H1 (cell line): ENCODE measurements at regions not wholly inside any gene's neighbourhood (a gene's known extent, or its start where the extent isn't known, plus 50 kb on each side); places are given as distances from the start of the nearest gene placed in this dataset.

Source experiments
- CTCF ChIA-PET: fragments of 300-600 bp; sonication (Branson Sonifier 250); formaldehyde crosslinking; loops from one replicate; lab custom pipeline; 2021; ENCODE audit not compliant: partially characterized antibody; lab: Charles Lee
- POLR2A ChIA-PET: fragments of 300-600 bp; sonication (Branson Sonifier 250); formaldehyde crosslinking; loops from one replicate; lab custom pipeline; 2021; ENCODE audit warnings: inconsistent platforms; ENCODE audit not compliant: partially characterized antibody; lab: Charles Lee
- DNase-seq, 2 experiments: peaks; one replicate each; pipeline versions ENCODE4 v3.0.0 to v3.0.0-alpha.2; 2010 to 2022; ENCODE audit warnings: low spot score in 2 of 2, low read depth in 1 of 2, mixed read lengths in 1 of 2
- FAIRE-seq: peaks from 2 replicates; lab custom pipeline; 2011; peaks lifted over from hg19 to GRCh38; lab: Jason Lieb, UNC
- H2AFZ ChIP-seq: 2 replicates; pipeline ENCODE4 v1.8.1; 2012; ENCODE audit warnings: low read length, inconsistent platforms
- H2AK5ac ChIP-seq: 2 replicates; pipeline ENCODE4 v1.6.1; 2013; ENCODE audit warnings: low read depth, low read length
- H2BK120ac ChIP-seq: replicated peaks from 2 replicates; pipeline ENCODE3; 2013; ENCODE audit warnings: low read depth, low read length, inconsistent platforms
- H2BK12ac ChIP-seq: 2 replicates; pipeline ENCODE4 v1.6.1; 2013; ENCODE audit warnings: low read depth, low read length
- H2BK15ac ChIP-seq: 2 replicates; pipeline ENCODE4 v1.6.1; 2013; ENCODE audit warnings: low read length
- H2BK20ac ChIP-seq: 2 replicates; pipeline ENCODE4 v1.6.1; 2013; ENCODE audit warnings: low read length
- H2BK5ac ChIP-seq: 2 replicates; pipeline ENCODE4 v1.6.1; 2013; ENCODE audit warnings: low read depth, low read length
- H3K14ac ChIP-seq: 2 replicates; pipeline ENCODE4 v1.6.1; 2013; ENCODE audit warnings: inconsistent platforms; ENCODE audit not compliant: insufficient read length
- H3K18ac ChIP-seq: 2 replicates; pipeline ENCODE4 v1.6.1; 2013; ENCODE audit warnings: low read length; ENCODE audit errors: extremely low read depth
- H3K23ac ChIP-seq: 2 replicates; pipeline ENCODE4 v1.6.1; 2013; ENCODE audit warnings: inconsistent platforms; ENCODE audit not compliant: insufficient read length
- H3K23me2 ChIP-seq: 2 replicates; pipeline ENCODE4 v1.6.1; 2013; ENCODE audit warnings: low read depth, low read length
- H3K27ac ChIP-seq: 2 replicates; pipeline ENCODE4 v1.6.1; 2011; ENCODE audit warnings: low read depth, low read length, inconsistent platforms
- H3K27me3 ChIP-seq, 4 experiments: replicated peaks in 1 of 4; 1 replicate in 1 of 4; 2 replicates in 3 of 4; pipeline versions ENCODE4 v1.6.1 to v1.8.1; 2011 to 2013; ENCODE audit warnings: low read length in 3 of 4, mild to moderate bottlenecking in 3 of 4, inconsistent platforms in 2 of 4, mixed read lengths in 2 of 4, moderate library complexity in 1 of 4; ENCODE audit not compliant: control insufficient read depth in 3 of 4, insufficient read depth in 3 of 4; ENCODE audit errors: extremely low read depth in 1 of 4
- H3K36me3 ChIP-seq, 4 experiments: 2 replicates each; pipeline versions ENCODE4 v1.6.1 to v1.8.1; 2011 to 2013; ENCODE audit warnings: mild to moderate bottlenecking in 4 of 4, low read length in 3 of 4, moderate library complexity in 2 of 4, control low read depth in 1 of 4, inconsistent platforms in 1 of 4; ENCODE audit not compliant: insufficient read depth in 4 of 4, control insufficient read depth in 2 of 4
- H3K4ac ChIP-seq: replicated peaks from 2 replicates; pipeline ENCODE3; 2013; ENCODE audit warnings: low read length, low read depth, mixed read lengths, inconsistent platforms; ENCODE audit not compliant: insufficient read length
- H3K4me1 ChIP-seq, 4 experiments: replicated peaks in 1 of 4; 1 replicate in 1 of 4; 2 replicates in 3 of 4; pipeline versions ENCODE4 v1.6.1 to v1.8.1; 2011 to 2013; ENCODE audit warnings: low read length in 3 of 4, inconsistent platforms in 2 of 4, mixed read lengths in 1 of 4; ENCODE audit not compliant: insufficient read depth in 4 of 4, control insufficient read depth in 3 of 4
- H3K4me2 ChIP-seq, 2 experiments: 2 replicates each; pipeline versions ENCODE4 v1.6.1 to v1.8.1; 2011 to 2013; ENCODE audit warnings: low read depth in 2 of 2, low read length in 2 of 2, control low read depth in 1 of 2, inconsistent platforms in 1 of 2, mild to moderate bottlenecking in 1 of 2; ENCODE audit not compliant: insufficient read depth in 1 of 2
- H3K4me3 ChIP-seq, 4 experiments: fragments of 200-600, 300-600 bp in 1 of 4; sonication (generic), shearing (Covaris generic), sonication (Bioruptor Twin) in 1 of 4; 2 replicates each; pipeline versions ENCODE4 v1.5.1 to v1.8.1; 2011 to 2016; ENCODE audit warnings: low read length in 4 of 4, low read depth in 3 of 4, control low read depth in 2 of 4, inconsistent platforms in 2 of 4, mild to moderate bottlenecking in 2 of 4, mixed read lengths in 1 of 4, moderate library complexity in 1 of 4; ENCODE audit not compliant: insufficient read depth in 2 of 4; ENCODE audit errors: extremely low read depth in 1 of 4
- H3K56ac ChIP-seq: replicated peaks from 2 replicates; pipeline ENCODE3; 2013; ENCODE audit warnings: low read depth, mild to moderate bottlenecking, mixed read lengths, low read length, inconsistent platforms; ENCODE audit not compliant: insufficient read length
- H3K79me1 ChIP-seq: 2 replicates; pipeline ENCODE4 v1.6.1; 2013; ENCODE audit warnings: low read depth, low read length, control low read depth
- H3K79me2 ChIP-seq, 2 experiments: 2 replicates each; pipeline versions ENCODE4 v1.6.1 to v1.8.1; 2012 to 2013; ENCODE audit warnings: low read length in 2 of 2, mild to moderate bottlenecking in 2 of 2, inconsistent platforms in 1 of 2; ENCODE audit not compliant: insufficient read depth in 2 of 2, control insufficient read depth in 1 of 2
- H3K9ac ChIP-seq, 4 experiments: replicated peaks in 1 of 4; 1 replicate in 1 of 4; 2 replicates in 3 of 4; pipeline versions ENCODE4 v1.6.1 to v1.8.1; 2011 to 2013; ENCODE audit warnings: low read depth in 3 of 4, low read length in 3 of 4, control low read depth in 2 of 4, mild to moderate bottlenecking in 2 of 4, moderate library complexity in 2 of 4, inconsistent platforms in 1 of 4; ENCODE audit errors: extremely low read depth in 1 of 4
- H3K9me3 ChIP-seq, 2 experiments: 2 replicates each; pipeline versions ENCODE4 v1.6.1 to v1.8.1; 2012 to 2013; ENCODE audit warnings: mild to moderate bottlenecking in 2 of 2, moderate library complexity in 2 of 2, control low read depth in 1 of 2, inconsistent platforms in 1 of 2, low read depth in 1 of 2, low read length in 1 of 2, mixed read lengths in 1 of 2; ENCODE audit not compliant: insufficient read depth in 2 of 2
- H4K20me1 ChIP-seq, 2 experiments: replicated peaks in 1 of 2; 2 replicates each; pipeline versions ENCODE3 to v1.8.1; 2011 to 2013; ENCODE audit warnings: inconsistent platforms in 2 of 2, low read length in 2 of 2, mild to moderate bottlenecking in 1 of 2; ENCODE audit not compliant: insufficient read depth in 2 of 2, control insufficient read depth in 1 of 2
- H4K5ac ChIP-seq: 2 replicates; pipeline ENCODE4 v1.6.1; 2013; ENCODE audit warnings: low read length, low read depth, mixed read lengths, inconsistent platforms; ENCODE audit not compliant: insufficient read length
- H4K8ac ChIP-seq: 2 replicates; pipeline ENCODE4 v1.8.0; 2013; ENCODE audit warnings: mild to moderate bottlenecking, moderate library complexity, low read length, inconsistent platforms; ENCODE audit not compliant: insufficient read depth; ENCODE audit errors: extremely low read depth
- H4K91ac ChIP-seq: replicated peaks from 2 replicates; pipeline ENCODE3; 2013; ENCODE audit warnings: low read length, mixed read lengths, inconsistent platforms; ENCODE audit not compliant: insufficient read length
- CTBP2 ChIP-seq: IDR thresholded peaks from 2 replicates; pipeline ENCODE4 v1.7.0; 2011; ENCODE audit warnings: borderline replicate concordance, mild to moderate bottlenecking, moderate library complexity, mixed read lengths, low read length; ENCODE audit not compliant: insufficient read depth, insufficient read length
- EP300 ChIP-seq, 2 experiments: IDR thresholded peaks; 1 replicate in 1 of 2; 2 replicates in 1 of 2; pipeline ENCODE4 v1.6.1; 2011 to 2012; ENCODE audit warnings: low read depth in 2 of 2, low read length in 2 of 2, mild to moderate bottlenecking in 2 of 2, borderline replicate concordance in 1 of 2, inconsistent platforms in 1 of 2, moderate library complexity in 1 of 2
- GTF2F1 ChIP-seq: IDR thresholded peaks from 2 replicates; pipeline ENCODE4 v1.6.1; 2012; ENCODE audit warnings: low read depth, low read length, improper control_type of control experiment, borderline replicate concordance
- SP1 ChIP-seq: IDR thresholded peaks from 2 replicates; pipeline ENCODE4 v1.6.1; 2011; ENCODE audit warnings: low read depth, low read length
- SP2 ChIP-seq: IDR thresholded peaks from 2 replicates; pipeline ENCODE4 v1.6.1; 2012; ENCODE audit warnings: mild to moderate bottlenecking, low read length, inconsistent platforms
- TCF12 ChIP-seq: IDR thresholded peaks from 2 replicates; pipeline ENCODE4 v1.6.1; 2011; ENCODE audit warnings: low read depth, mild to moderate bottlenecking, low read length
- WGBS, 2 experiments: shearing (Covaris generic) in 1 of 2; methylation state at CpG; one replicate each; pipeline versions ENCODE4 v1.1.6 to v1.1.7; 2013 to 2015; ENCODE audit warnings: low lambda C conversion rate in 2 of 2, mixed read lengths in 2 of 2, inconsistent platforms in 1 of 2, low coverage in 1 of 2, missing lambda C conversion rate in 1 of 2; ENCODE audit not compliant: insufficient replicate concordance in 2 of 2, insufficient coverage in 1 of 2, insufficient read length in 1 of 2; ENCODE audit errors: extremely low coverage in 1 of 2, missing lambda C conversion rate in 1 of 2; 5-methylcytosine and 5-hydroxymethylcytosine counted together

DNA sequence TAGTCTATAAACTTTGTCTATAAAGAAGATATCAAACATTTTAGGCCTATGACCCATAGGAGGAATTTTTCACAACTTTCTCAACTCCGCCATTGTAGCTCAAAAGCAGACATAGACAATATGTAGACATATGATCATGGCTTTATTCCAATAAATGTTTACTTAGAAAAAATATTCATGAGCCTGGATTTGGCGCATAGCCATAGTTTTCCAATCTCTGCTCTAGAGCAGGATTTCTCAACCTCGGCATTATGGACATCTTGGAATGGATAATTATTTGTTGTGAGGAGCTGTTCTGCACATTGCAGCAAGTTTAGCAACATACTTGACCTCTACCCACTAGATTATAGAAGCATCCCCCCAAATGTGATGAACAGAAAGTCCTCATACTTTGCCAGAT, 532.6 kb downstream of the ANKRD7 start:
- DNase-seq (no peak), FAIRE-seq (no peak)
- Histone ChIP-seq H3K79me2 (no peaks in the 10 kb centered on the region), H2BK20ac (no peak overlapping the region), H3K23me2 (no peaks in the 10 kb centered on the region), H3K27ac (no peak overlapping the region), H3K18ac (no peak overlapping the region), H2BK12ac (no peak overlapping the region), H3K4me2 (no peak overlapping the region), H4K91ac (no peak overlapping the region), H4K20me1 (no peaks in the 10 kb centered on the region), H3K4me3 (no peak overlapping the region), H3K4me1 (no peaks in the 10 kb centered on the region), H3K9me3 (peaks cover 6 to 7% of the 10 kb centered on the region in 2 experiments; a peak in 3 of 4 replicates), H2AK5ac (no peak overlapping the region), H4K5ac (no peak overlapping the region), H3K27me3 (peaks cover 0 to 1% (median 0%) of the 10 kb centered on the region in 4 experiments; a peak in 1 of 7 replicates), H4K8ac (no peak overlapping the region), H3K4ac (no peak overlapping the region), H2BK15ac (no peak overlapping the region), H3K9ac (no peak overlapping the region), H2BK120ac (no peak overlapping the region), H3K56ac (no peak overlapping the region), H2AFZ (no peak overlapping the region), H3K79me1 (no peaks in the 10 kb centered on the region), H3K14ac (no peak overlapping the region), H3K36me3 (no peaks in the 10 kb centered on the region), H3K23ac (no peak overlapping the region), H2BK5ac (no peak overlapping the region)
- WGBS, 2 experiments, result 89% methylated on average over 3 of the region's 3 CpGs; no CpG with 5 or more reads in 1 of the 2 experiments
- POLR2A ChIA-PET, result no interaction called here
- TF ChIP-seq EP300 (IDR thresholded peaks at IDR 0.05; ENCODE audit: borderline replicate concordance in 1 of 2, low read depth in 2 of 2, low read length in 2 of 2) (no peak), GTF2F1 (no peak), SP1 (no peak), TCF12 (no peak), CTBP2 (no peak), SP2 (no peak)
- CTCF ChIA-PET, result interaction anchor here (0.6 kb wide), 1 partner anchor 1230 kb away, joined by 3 read pairs; no protein-coding TSS in a partner anchor
